MM.1S (cell line): ENCODE measurements at regions not wholly inside any gene's neighbourhood (a gene's known extent, or its start where the extent isn't known, plus 50 kb on each side); places are given as distances from the start of the nearest gene placed in this dataset.

Source experiments
- CTCF ChIP-seq: fragments of 300-600 bp; sonication (generic); IDR thresholded peaks from 2 replicates; pipeline ENCODE4 v1.5.1; 2016; ENCODE audit warnings: antibody characterized with exemption, low read length, mixed read lengths
- EZH2 ChIP-seq: fragments of 300-600 bp; sonication (generic); optimal IDR thresholded peaks from 2 replicates; pipeline ENCODE3; 2017; ENCODE audit warnings: low read depth, mild to moderate bottlenecking, antibody characterized with exemption, low read length, mixed read lengths

- TF ChIP-seq EZH2 (no peak), CTCF (no peak)
Observed at GRCh38 chr17:71434716-71435115, 686.1 kb upstream of the SOX9 start.
